Psoas muscle (tissue), 7 donors: ENCODE measurements at regions not wholly inside any gene's neighbourhood (a gene's known extent, or its start where the extent isn't known, plus 50 kb on each side); places are given as distances from the start of the nearest gene placed in this dataset.

Source experiments
- ATAC-seq, 4 donors: fragments of 200-7000 bp; cut with Tn5 transposase; one replicate each; pipeline ENCODE4 v1.9.1; 2020; ENCODE audit warnings: moderate library complexity in 3 of 4, mild to moderate bottlenecking in 2 of 4
- DNase-seq, 2 donors: peaks; one replicate each; pipeline ENCODE4 v3.0.0-alpha.2; 2020
- H3K27ac ChIP-seq: fragments of 200-600 bp; one replicate; pipeline ENCODE4 v1.8.0; 2022
- H3K27me3 ChIP-seq, 3 donors: fragments of 200-600 bp in 1 of 3; one replicate each; pipeline versions ENCODE4 v1.6.1 to v1.8.0; 2013 to 2022; ENCODE audit warnings: low read length in 2 of 3, mild to moderate bottlenecking in 2 of 3, moderate library complexity in 1 of 3; ENCODE audit not compliant: insufficient read depth in 3 of 3
- H3K36me3 ChIP-seq, 2 donors: fragments of 200-600 bp in 1 of 2; one replicate each; pipeline versions ENCODE4 v1.6.1 to v1.8.0; 2013 to 2022; ENCODE audit warnings: low read depth in 1 of 2, mild to moderate bottlenecking in 1 of 2, moderate library complexity in 1 of 2; ENCODE audit not compliant: insufficient read depth in 1 of 2
- H3K4me1 ChIP-seq: fragments of 200-600 bp; one replicate; pipeline ENCODE4 v1.8.0; 2022
- H3K4me3 ChIP-seq: fragments of 200-600 bp; one replicate; pipeline ENCODE4 v1.8.0; 2022; ENCODE audit warnings: mild to moderate bottlenecking
- H3K9me3 ChIP-seq: fragments of 200-600 bp; one replicate; pipeline ENCODE4 v1.8.0; 2022
- WGBS, 3 donors: extraction: QIAGEN DNeasy Blood & Tissue Kit; methylation state at CpG; one replicate each; pipeline versions ENCODE4 v1.1.6 to v1.1.7; 2013; 5-methylcytosine and 5-hydroxymethylcytosine counted together
- intact Hi-C, 2 donors: fragments of 100-400 bp; cut with DNase I; formaldehyde crosslinking; loops; one replicate each; pipeline versions ENCODE4 v1.11.0 to v1.14.2; 2022
- TF ChIP-seq, protein P1 (sequence below): fragments of 200-600 bp; IDR thresholded peaks from one replicate; pipeline ENCODE4 v1.8.0; 2022; ENCODE audit warnings: antibody characterized with exemption
- donor health status: healthy with polysubstance abuse.
- donor health status: DM: no; HTN: no; CAD: no; lungs with moderate emphysema.
- donor health status: Bipolar disorder and iron deficiency.
- donor health status: healthy.
- donor health status: DM: yes; HTN: yes; CAD: no.
- donor health status: DM: no; HTN: no; CAD: no.
- donor health status: DM: yes; HTN: yes; CAD: no.

DNA sequence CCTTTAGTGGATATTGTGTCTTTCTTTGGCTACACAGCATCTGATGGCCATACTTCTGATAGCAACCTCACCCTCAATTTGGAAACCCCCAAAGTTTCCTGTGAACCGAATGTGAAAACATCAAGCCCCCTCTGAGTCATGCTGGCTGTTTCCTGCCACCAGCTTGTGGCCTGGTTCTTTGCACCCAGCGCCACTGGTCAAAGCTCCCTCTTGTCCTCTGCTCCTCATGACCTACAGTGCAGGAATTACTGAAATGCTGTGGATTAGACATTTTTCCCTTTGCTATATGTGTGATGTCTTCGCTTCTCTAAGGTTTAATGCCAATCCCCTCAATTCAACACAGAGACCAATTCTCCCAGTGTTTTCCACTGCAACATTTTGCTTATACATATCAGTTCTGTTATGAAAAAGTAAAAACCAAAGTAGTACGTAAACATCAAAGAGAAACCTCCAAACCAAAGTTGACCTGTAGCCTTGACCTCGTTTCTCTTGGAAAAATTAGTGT lies 224.0 kb upstream of the TENM3 start:
- DNase-seq = no peak
- TF ChIP-seq, protein P1, sequence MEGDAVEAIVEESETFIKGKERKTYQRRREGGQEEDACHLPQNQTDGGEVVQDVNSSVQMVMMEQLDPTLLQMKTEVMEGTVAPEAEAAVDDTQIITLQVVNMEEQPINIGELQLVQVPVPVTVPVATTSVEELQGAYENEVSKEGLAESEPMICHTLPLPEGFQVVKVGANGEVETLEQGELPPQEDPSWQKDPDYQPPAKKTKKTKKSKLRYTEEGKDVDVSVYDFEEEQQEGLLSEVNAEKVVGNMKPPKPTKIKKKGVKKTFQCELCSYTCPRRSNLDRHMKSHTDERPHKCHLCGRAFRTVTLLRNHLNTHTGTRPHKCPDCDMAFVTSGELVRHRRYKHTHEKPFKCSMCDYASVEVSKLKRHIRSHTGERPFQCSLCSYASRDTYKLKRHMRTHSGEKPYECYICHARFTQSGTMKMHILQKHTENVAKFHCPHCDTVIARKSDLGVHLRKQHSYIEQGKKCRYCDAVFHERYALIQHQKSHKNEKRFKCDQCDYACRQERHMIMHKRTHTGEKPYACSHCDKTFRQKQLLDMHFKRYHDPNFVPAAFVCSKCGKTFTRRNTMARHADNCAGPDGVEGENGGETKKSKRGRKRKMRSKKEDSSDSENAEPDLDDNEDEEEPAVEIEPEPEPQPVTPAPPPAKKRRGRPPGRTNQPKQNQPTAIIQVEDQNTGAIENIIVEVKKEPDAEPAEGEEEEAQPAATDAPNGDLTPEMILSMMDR = no peak
- 71 to 83% (median 73%) methylated on average over 5 of the region's 5 CpGs for WGBS, 3 donors
- Histone ChIP-seq H3K36me3 (no peaks in the 10 kb centered on the region), H3K27me3 (no peaks in the 10 kb centered on the region), H3K27ac (no peak overlapping the region), H3K4me3 (no peak overlapping the region), H3K4me1 (no peaks in the 10 kb centered on the region), H3K9me3 (no peaks in the 10 kb centered on the region)
- intact Hi-C loops = no loop called here
- ATAC-seq = no peak

DNA sequence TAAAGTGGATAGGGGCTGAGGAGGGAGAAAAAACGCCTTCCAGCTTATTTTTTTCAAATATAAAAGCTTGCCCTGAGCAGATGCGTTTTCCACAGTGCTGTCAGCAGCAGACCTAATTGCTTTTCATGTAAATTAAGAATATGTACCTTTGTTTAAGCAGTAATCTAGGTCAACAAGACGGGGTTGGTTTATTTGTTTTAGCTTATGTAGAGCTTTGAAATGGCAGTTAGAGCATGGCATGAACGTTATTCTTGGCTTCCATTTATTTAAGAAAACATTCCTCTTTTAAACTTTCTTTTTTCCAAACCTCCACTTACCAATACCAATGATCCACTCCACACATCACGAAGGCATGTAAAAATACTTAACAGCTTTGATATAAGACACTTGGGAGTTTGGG lies 220.3 kb upstream of the TENM3 start:
- H3K4me3 ChIP-seq = no peak overlapping the region
- H3K27ac ChIP-seq = no peak overlapping the region
- H3K36me3 ChIP-seq = no peaks in the 10 kb centered on the region
- no peaks in the 10 kb centered on the region for H3K9me3 ChIP-seq
- TF ChIP-seq, protein P1 = no peak
- ATAC-seq (no peak), DNase-seq (no peak)
- no peaks in the 10 kb centered on the region for H3K4me1 ChIP-seq
- no peaks in the 10 kb centered on the region for H3K27me3 ChIP-seq
- intact Hi-C loops = no loop called here
- WGBS, 3 donors = 40 to 46% (median 42%) methylated on average over 5 of the region's 5 CpGs

DNA sequence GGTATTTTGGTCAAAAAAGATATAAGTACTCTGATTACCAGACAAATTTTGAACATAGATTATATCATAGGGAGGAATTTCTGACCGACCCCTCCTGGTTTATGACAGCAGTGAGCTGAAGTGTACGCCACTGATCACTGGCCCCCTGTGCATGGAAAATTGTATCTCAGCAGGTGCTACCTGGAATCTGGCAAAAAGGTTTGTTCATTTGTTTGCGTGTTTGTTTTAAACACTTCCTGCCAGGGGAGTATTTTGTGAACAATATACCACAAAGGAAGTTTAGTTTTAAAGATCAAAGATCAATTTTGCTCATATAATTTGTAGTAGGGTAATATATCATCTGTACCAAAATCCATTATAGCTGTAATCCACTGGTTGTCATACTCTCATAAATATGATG lies 219.7 kb upstream of the TENM3 start:
- Histone ChIP-seq H3K27ac (no peak overlapping the region), H3K9me3 (no peaks in the 10 kb centered on the region), H3K4me3 (no peak overlapping the region), H3K36me3 (no peaks in the 10 kb centered on the region), H3K27me3 (no peaks in the 10 kb centered on the region), H3K4me1 (no peaks in the 10 kb centered on the region)
- TF ChIP-seq, protein P1 = no peak
- ATAC-seq (no peak), DNase-seq (no peak)
- intact Hi-C loops = no loop called here
- 43 to 61% (median 49%) methylated on average over 3 of the region's 3 CpGs for WGBS, 3 donors

DNA sequence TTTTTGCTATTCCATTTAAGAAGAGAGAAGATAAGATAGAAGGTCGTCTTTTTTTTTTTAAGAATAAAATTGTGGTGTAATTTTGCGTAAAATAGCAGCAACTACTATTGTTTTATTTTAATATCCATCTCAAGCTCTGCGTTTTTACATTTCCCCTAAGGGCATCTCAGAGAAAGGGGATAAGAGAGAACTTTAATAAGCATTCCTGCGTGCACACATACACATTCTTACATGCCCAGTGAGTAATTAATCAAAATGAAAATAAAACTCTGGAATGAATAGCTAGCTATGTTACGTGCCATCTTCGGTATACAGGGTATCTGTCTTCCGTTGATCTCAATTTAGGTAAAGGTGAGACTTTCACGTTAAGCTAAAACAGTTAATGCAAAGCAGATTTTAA lies 200.3 kb upstream of the TENM3 start:
- Histone ChIP-seq H3K27me3 (no peaks in the 10 kb centered on the region), H3K4me3 (no peak overlapping the region), H3K9me3 (no peaks in the 10 kb centered on the region), H3K4me1 (no peaks in the 10 kb centered on the region), H3K36me3 (no peaks in the 10 kb centered on the region), H3K27ac (no peak overlapping the region)
- WGBS, 3 donors = 88 to 89% (median 88%) methylated on average over 8 of the region's 8 CpGs
- no peak for ATAC-seq
- DNase-seq = no peak
- TF ChIP-seq, protein P1 = no peak
- intact Hi-C loops = no loop called here

DNA sequence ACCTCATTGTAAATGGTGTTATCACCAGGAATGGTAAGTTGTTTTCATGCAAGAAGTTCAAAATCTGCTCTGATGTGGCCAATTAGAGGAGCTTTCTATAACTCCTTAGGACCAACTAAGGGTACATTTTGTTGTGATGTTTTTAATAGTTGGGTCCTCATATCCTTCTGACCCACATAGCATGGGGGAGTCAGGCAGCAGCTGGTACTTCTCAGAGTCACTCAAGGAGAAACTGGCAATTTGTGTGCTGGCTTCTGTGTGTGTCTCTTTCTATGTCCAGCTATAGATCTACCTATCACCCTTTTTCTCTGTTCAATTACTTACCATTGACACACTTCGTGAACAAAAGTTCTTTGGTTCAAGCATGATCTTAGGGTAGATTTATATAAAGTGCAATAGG lies 194.3 kb upstream of the TENM3 start:
- Histone ChIP-seq H3K36me3 (no peaks in the 10 kb centered on the region), H3K9me3 (no peaks in the 10 kb centered on the region), H3K4me3 (no peak overlapping the region), H3K4me1 (no peaks in the 10 kb centered on the region), H3K27me3 (no peaks in the 10 kb centered on the region), H3K27ac (no peak overlapping the region)
- WGBS, 3 donors = 81 to 91% (median 90%) methylated on average over 1 of the region's 1 CpG
- DNase-seq (no peak), ATAC-seq (no peak)
- intact Hi-C loops = no loop called here
- TF ChIP-seq, protein P1 = no peak
